Skeletal muscle tissue (tissue), 3 donors: ENCODE measurements at regions not wholly inside any gene's neighbourhood (a gene's known extent, or its start where the extent isn't known, plus 50 kb on each side); places are given as distances from the start of the nearest gene placed in this dataset.
"Not testable (repeated sequence)": the region's sequence is repeated elsewhere in the genome, so short reads cannot be mapped to it uniquely, and the experiment has no call there.

Experiments
- H3K27ac ChIP-seq: one replicate; pipeline ENCODE4 v1.7.0; 2013; ENCODE audit warnings: mild to moderate bottlenecking, low read depth, low read length, inconsistent platforms
- H3K27me3 ChIP-seq, 3 donors: one replicate each; pipeline ENCODE4 v1.7.0; 2013; ENCODE audit warnings: low read length in 3 of 3; ENCODE audit not compliant: control insufficient read depth in 3 of 3, insufficient read depth in 3 of 3
- H3K36me3 ChIP-seq, 3 donors: one replicate each; pipeline ENCODE4 v1.7.0; 2013; ENCODE audit warnings: low read length in 3 of 3; ENCODE audit not compliant: control insufficient read depth in 3 of 3, insufficient read depth in 3 of 3
- H3K4me1 ChIP-seq, 3 donors: one replicate each; pipeline ENCODE4 v1.7.0; 2013; ENCODE audit warnings: low read length in 3 of 3, mild to moderate bottlenecking in 3 of 3; ENCODE audit not compliant: control insufficient read depth in 3 of 3, insufficient read depth in 3 of 3
- H3K4me3 ChIP-seq, 3 donors: one replicate each; pipeline ENCODE4 v1.7.0; 2013; ENCODE audit warnings: low read length in 3 of 3
- H3K9ac ChIP-seq, 3 donors: one replicate each; pipeline ENCODE4 v1.7.0; 2013; ENCODE audit warnings: low read length in 3 of 3, mild to moderate bottlenecking in 3 of 3, moderate library complexity in 2 of 3, low read depth in 1 of 3
- H3K9me3 ChIP-seq, 3 donors: one replicate each; pipeline ENCODE4 v1.7.0; 2013; ENCODE audit warnings: low read length in 3 of 3; ENCODE audit not compliant: control insufficient read depth in 3 of 3
- donor health status: Osteomylitis.

DNA sequence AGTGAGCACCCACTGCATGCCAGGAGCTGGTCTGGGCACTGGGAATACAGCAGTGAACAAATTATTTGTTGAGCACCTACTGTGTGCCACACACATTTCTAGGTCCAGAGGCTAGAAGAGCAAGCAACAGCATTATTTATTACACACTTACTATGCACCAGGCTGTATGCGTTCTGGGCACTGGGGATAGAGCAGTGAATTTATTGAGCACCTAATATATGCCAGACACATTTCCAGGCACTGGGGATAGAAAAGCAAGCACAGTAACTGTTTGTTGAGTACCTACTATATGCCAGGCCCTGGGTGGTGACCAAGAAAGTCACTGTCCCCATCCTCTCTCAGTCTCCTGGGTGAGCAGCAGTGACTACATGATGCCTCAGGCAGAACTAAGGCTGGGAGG lies 107.5 kb upstream of the NCOR2 start:
- Histone ChIP-seq H3K36me3 (no peaks in the 10 kb centered on the region), H3K27me3 (no peaks in the 10 kb centered on the region), H3K27ac (no peak overlapping the region), H3K4me1 (peaks cover 20 to 38% (median 36%) of the 10 kb centered on the region in 3 donors), H3K9ac (peak overlapping the region in 1 of 3 donors; percentile 10), H3K9me3 (no peaks in the 10 kb centered on the region), H3K4me3 (no peak overlapping the region)

- Histone ChIP-seq H3K27me3 (no peaks in the 10 kb centered on the region), H3K4me3 (no peak overlapping the region), H3K27ac (no peak overlapping the region), H3K9me3 (no peaks in the 10 kb centered on the region), H3K4me1 (peaks cover 11 to 28% (median 26%) of the 10 kb centered on the region in 3 donors), H3K36me3 (no peaks in the 10 kb centered on the region), H3K9ac (peak overlapping the region in 1 of 3 donors; percentile 25)
Measured at GRCh38 chr12:124673801-124674617, 106.6 kb upstream of the NCOR2 start.

DNA sequence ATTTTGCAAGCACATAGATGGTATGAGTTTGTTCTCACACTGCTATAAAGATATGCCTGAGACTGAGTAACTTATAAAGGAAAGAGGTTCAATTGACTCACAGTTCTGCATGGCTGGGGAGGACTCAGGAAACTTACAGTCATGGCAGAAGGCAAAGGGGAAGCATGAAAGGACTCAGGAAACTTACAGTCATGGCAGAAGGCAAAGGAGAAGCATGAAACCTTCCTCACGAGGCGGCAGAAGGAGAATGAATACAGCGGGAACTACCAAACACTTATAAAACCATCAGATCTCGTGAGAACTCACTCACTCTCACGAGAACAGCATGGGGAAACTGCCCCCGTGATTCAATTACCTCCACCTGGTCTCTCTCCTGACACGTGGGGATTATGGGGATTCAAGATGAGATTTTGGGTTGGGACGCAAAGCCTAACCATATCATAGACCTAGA lies 101.9 kb upstream of the NCOR2 start:
- H3K27ac ChIP-seq, H3K9ac ChIP-seq, H3K36me3 ChIP-seq, H3K4me1 ChIP-seq, H3K9me3 ChIP-seq, H3K4me3 ChIP-seq, H3K27me3 ChIP-seq: not testable (repeated sequence)

GRCh38 chr12:124668602-124669001 lies 101.2 kb upstream of the NCOR2 start:
- Histone ChIP-seq H3K9me3 (peaks cover 0 to 5% (median 0%) of the 10 kb centered on the region in 3 donors), H3K4me1 (peaks cover 0 to 4% (median 0%) of the 10 kb centered on the region in 3 donors), H3K36me3 (no peaks in the 10 kb centered on the region), H3K27me3 (no peaks in the 10 kb centered on the region), H3K4me3 (no peak overlapping the region), H3K27ac (no peak overlapping the region), H3K9ac (no peak overlapping the region)

DNA sequence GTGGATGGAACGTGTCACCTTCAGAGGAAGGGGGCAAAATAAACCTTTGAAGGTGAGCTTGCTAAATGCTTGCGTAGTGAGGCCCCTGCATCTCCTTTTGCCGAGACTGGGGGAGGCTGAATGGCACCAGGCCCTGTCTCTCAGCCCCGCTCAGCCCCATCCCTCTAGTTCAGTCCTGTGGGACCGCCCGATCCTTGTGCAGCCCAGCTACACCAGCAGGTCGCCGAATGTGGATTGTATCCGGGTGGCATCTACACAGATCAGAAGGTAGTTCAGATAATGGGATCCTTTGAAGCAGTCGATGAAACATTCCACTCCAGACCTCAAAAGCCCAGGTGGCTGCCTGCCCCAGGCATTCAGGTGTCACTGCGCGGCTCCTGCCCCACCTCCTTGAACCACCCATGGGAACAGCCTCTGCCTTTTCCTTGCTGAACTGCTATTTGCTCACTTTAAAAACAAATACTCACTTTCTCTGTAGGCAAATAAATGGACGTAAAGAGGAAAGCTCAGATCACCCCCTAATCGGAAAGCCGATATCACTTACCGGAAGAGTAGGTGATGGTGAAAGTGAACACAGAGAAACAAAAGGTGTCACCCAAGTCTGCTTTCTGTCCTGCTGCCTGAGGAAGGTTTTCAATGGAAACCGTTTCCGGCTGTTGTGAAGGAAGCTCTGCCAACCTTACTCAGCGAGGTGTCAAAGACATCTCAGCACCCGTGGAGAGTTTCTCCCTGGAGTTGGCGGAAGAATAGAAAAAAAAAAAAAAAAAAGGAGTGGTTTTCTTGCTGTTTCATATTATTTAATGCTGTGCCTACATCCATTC lies 100.3 kb upstream of the NCOR2 start:
- Histone ChIP-seq H3K4me1 (peaks cover 0 to 4% (median 3%) of the 10 kb centered on the region in 3 donors), H3K27ac (no peak overlapping the region), H3K9me3 (peaks cover 0 to 5% (median 0%) of the 10 kb centered on the region in 3 donors), H3K9ac (no peak overlapping the region), H3K27me3 (no peaks in the 10 kb centered on the region), H3K4me3 (no peak overlapping the region), H3K36me3 (no peaks in the 10 kb centered on the region)

DNA sequence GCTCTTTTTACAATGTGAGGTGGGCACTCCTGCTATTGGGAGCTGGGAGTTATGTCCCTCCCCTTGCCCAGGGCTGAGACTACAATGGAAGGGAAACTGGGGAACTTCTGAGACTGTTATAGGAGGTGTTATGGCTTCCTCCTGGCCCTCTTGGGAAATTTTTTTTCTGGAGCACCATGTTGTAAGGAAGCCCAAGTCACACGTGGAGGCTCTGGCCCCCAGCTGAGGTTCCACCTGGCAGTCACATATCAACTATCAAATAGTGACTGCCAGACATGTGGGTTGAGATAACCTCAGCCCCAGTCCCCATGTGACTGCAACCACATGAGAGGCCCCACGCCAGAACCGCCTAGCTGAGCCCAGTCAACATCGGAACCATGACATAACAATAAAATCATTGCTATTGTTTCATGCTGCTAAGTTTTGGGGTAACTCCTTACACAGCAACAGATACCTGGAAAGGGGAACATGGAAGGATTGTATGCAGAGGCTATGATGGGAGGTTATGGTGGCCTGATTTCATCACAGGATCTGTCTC lies 99.4 kb upstream of the NCOR2 start:
- Histone ChIP-seq H3K36me3 (no peaks in the 10 kb centered on the region), H3K4me3 (no peak overlapping the region), H3K27ac (no peak overlapping the region), H3K27me3 (no peaks in the 10 kb centered on the region), H3K9me3 (peaks cover 0 to 5% (median 0%) of the 10 kb centered on the region in 3 donors), H3K4me1 (peaks cover 0 to 6% (median 4%) of the 10 kb centered on the region in 3 donors), H3K9ac (no peak overlapping the region)

GRCh38 chr12:124665511-124665910 lies 98.1 kb upstream of the NCOR2 start:
- H3K36me3 ChIP-seq, result no peaks in the 10 kb centered on the region
- H3K4me1 ChIP-seq, result peaks cover 0 to 6% (median 4%) of the 10 kb centered on the region in 3 donors
- H3K27me3 ChIP-seq, result no peaks in the 10 kb centered on the region
- no peak overlapping the region for H3K9ac ChIP-seq
- no peak overlapping the region for H3K27ac ChIP-seq
- H3K9me3 ChIP-seq, result peaks cover 0 to 5% (median 0%) of the 10 kb centered on the region in 3 donors
- H3K4me3 ChIP-seq, result no peak overlapping the region

DNA sequence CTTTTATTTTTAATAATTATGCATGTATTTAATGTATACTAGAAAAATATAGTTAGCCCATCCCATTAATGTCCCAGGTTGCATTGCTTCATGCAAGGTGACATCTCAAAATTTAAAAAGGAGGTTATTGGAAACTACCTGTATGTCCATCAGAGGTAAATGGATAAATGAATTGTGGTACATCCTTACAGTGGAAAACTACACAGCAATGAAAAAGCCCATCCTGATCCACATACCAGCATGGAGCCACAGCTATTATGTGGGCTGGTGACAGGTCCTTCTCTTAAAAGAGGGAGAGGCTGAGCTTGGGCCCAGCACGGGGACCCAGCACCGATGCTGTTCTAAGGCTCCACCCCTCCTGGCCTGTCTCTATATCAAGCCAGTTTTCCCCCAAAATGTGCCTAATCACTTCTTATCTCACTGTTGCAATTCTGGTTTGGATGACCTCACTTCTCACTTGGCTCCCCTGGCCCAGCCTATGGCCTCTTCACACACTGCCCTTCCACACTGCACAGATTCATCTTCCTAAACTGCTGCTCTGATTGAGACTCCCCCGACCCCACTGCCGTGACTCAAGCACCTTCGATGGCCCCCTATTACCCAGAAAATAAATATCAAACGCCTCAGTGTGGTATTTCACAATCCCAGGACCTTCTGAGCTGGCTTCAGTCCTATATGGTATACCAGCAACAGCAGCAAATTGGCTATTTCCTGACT lies 97.1 kb upstream of the NCOR2 start:
- no peak overlapping the region for H3K9ac ChIP-seq
- H3K9me3 ChIP-seq, result peaks cover 0 to 5% (median 0%) of the 10 kb centered on the region in 3 donors
- no peaks in the 10 kb centered on the region for H3K36me3 ChIP-seq

GRCh38 chr12:124663771-124664366 lies 96.5 kb upstream of the NCOR2 start:
- no peaks in the 10 kb centered on the region for H3K27me3 ChIP-seq
- no peak overlapping the region for H3K4me3 ChIP-seq
- H3K4me1 ChIP-seq, result peaks cover 0 to 6% (median 3%) of the 10 kb centered on the region in 3 donors
- H3K27ac ChIP-seq, result no peak overlapping the region
- no peaks in the 10 kb centered on the region for H3K36me3 ChIP-seq
- H3K9me3 ChIP-seq, result peaks cover 0 to 5% (median 0%) of the 10 kb centered on the region in 3 donors
- no peak overlapping the region for H3K9ac ChIP-seq

More for the DNA sequence above, 97.1 kb upstream of the NCOR2 start:
- Histone ChIP-seq H3K4me1 (peaks cover 0 to 6% (median 4%) of the 10 kb centered on the region in 3 donors), H3K27ac (no peak overlapping the region), H3K27me3 (no peaks in the 10 kb centered on the region), H3K4me3 (no peak overlapping the region)
